ENCODE measurements at regions not wholly inside any gene's neighbourhood (a gene's known extent, or its start where the extent isn't known, plus 50 kb on each side); places are given as distances from the start of the nearest gene placed in this dataset.

GRCh38 chr17:20784100-20784665, 204.7 kb downstream of the CDRT15L2 start:
- TF ChIP-seq CTCF (IDR thresholded peaks at IDR 0.05) (no peak), ZFX (IDR thresholded peaks at IDR 0.05; ENCODE audit: borderline replicate concordance) (no peak)
